MG63 (cell line): ENCODE measurements at regions not wholly inside any gene's neighbourhood (a gene's known extent, or its start where the extent isn't known, plus 50 kb on each side); places are given as distances from the start of the nearest gene placed in this dataset.
A peak's percentile ranks its signal among the peaks of the same experiment; 100 is the strongest.

Source experiments
- DNase-seq: peaks from one replicate; pipeline ENCODE4 v3.0.0-alpha.2; 2020
- H3K27me3 ChIP-seq: fragments of 250-450 bp; sonication (Bioruptor Pico); 2 replicates; pipeline ENCODE4 v1.5.1; 2020; ENCODE audit warnings: mild to moderate bottlenecking, moderate library complexity
- H3K36me3 ChIP-seq: fragments of 250-450 bp; sonication (Bioruptor Pico); 2 replicates; pipeline ENCODE4 v1.5.1; 2020; ENCODE audit warnings: mild to moderate bottlenecking, moderate library complexity
- H3K4me3 ChIP-seq: fragments of 250-450 bp; sonication (Bioruptor Pico); 2 replicates; pipeline ENCODE4 v1.5.1; 2020; ENCODE audit warnings: mild to moderate bottlenecking, moderate library complexity
- H3K9me3 ChIP-seq: fragments of 250-450 bp; sonication (Bioruptor Pico); 2 replicates; pipeline ENCODE4 v1.5.1; 2020; ENCODE audit warnings: mild to moderate bottlenecking, moderate library complexity

GRCh38 chr12:127301876-127302275, 965.1 kb upstream of the TMEM132C start:
- H3K9me3 ChIP-seq = peaks cover 3% of the 10 kb centered on the region; the same call in 1 of the 2 replicates
- no peaks in the 10 kb centered on the region for H3K36me3 ChIP-seq
- DNase-seq = no peak
- no peaks in the 10 kb centered on the region for H3K27me3 ChIP-seq
- no peak overlapping the region for H3K4me3 ChIP-seq

DNA sequence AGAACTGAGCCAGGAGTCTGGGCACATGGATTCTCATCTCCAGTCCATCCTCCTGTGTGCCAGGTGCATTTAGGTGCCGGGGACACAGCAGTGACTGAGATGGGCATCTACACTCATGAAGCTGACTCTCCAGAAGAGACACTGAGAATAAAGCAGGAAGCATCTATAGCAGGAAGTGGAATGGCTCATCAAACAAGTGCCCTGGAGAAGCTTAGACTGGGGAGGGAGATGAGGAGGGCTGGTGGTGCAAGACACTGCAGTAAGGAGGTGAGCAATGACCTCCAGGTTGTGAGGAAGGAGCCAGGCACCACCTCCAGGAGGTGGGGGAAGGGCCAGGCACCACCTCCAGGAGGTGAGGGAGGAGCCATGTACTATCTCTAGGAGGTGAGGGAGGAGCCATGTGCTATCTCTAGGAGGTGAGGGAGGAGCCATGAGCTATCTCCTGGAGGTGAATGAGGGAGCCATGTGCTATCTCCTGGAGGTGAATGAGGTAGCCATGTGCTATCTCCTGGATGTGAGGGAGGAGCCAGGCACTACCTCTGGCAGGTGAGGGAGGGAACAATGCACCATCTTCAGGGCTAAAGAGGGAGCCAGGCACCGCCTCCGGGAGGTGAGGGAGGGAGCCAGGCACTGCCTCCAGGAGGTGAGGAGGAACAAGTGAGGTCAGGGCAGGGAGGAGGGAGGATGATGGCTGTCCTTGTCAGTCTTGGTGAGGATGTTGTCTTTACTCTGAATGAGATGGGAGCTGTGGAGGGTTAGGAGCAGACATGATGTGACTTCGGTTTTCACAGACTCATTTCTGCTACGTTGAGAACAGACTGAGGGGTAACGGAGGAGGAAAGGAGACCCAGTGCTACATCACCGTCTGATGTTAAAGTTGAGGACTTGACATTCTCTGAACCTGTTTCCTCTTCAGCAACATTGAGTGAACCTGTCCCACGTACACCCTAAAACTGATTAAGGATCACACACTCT, 961.9 kb upstream of the TMEM132C start:
- H3K9me3 ChIP-seq = no peaks in the 10 kb centered on the region; the same call in 1 of the 2 replicates
- no peak overlapping the region for H3K4me3 ChIP-seq
- DNase-seq = no peak
- no peaks in the 10 kb centered on the region for H3K36me3 ChIP-seq
- no peaks in the 10 kb centered on the region for H3K27me3 ChIP-seq

DNA sequence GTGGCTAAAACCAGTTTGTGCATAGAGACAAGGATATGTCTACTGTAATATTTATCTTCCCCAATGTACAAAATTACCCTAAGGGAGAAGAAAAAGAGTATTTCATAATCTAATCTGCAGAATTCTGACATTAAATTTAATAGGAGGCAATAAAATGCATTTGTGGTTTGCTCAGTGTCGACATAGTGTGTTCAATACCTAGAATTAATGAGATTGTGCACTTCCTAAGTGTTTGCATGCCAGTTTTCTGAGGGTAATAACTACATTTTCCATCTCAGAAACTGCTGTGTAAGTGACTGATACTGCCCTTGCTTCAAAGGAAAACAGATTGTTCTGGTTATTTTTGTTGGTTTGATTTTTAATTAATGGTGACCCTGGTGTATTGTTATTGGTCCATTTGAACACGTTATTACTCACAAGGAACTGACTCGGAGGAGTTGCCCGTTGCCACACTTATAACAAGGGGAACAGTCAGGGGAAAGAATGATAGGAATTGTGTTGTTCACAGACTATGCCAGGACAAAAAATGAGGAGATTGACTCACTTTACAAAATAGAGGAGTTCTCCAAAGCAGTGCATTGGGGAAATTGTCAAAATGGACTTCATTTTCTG, 960.3 kb upstream of the TMEM132C start:
- H3K4me3 ChIP-seq = no peak overlapping the region
- H3K9me3 ChIP-seq = no peaks in the 10 kb centered on the region
- DNase-seq = peak; percentile 17
- no peaks in the 10 kb centered on the region for H3K27me3 ChIP-seq
- H3K36me3 ChIP-seq = no peaks in the 10 kb centered on the region

GRCh38 chr12:127307528-127307927, 959.4 kb upstream of the TMEM132C start:
- H3K9me3 ChIP-seq = no peaks in the 10 kb centered on the region
- no peak for DNase-seq
- H3K27me3 ChIP-seq = no peaks in the 10 kb centered on the region
- no peaks in the 10 kb centered on the region for H3K36me3 ChIP-seq
- H3K4me3 ChIP-seq = no peak overlapping the region

DNA sequence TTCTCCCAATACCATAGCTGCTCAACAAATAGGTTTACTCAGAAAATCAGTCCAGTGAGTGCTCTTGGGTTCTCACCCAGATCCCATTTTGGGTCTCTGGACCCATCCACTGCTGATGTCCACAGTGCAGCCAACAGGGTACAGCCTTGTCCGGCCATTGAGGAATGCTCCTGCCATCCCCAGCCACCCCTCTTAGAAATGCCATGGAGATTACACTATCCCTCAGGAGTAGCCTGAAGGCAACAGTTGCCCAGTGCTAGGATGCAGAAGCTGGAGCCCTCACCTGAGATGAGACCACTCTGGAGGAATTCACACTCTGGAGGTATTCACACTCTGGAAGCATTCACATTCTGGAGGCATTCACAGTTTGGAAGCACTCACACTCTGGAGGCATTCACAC, 958.8 kb upstream of the TMEM132C start:
- Histone ChIP-seq H3K9me3 (no peaks in the 10 kb centered on the region), H3K36me3 (no peaks in the 10 kb centered on the region), H3K27me3 (no peaks in the 10 kb centered on the region), H3K4me3 (no peak overlapping the region)
- no peak for DNase-seq

- no peak overlapping the region for H3K4me3 ChIP-seq
- no peaks in the 10 kb centered on the region for H3K36me3 ChIP-seq
- no peaks in the 10 kb centered on the region for H3K27me3 ChIP-seq
- peaks cover under 1% of the 10 kb centered on the region; the same call in 1 of the 2 replicates for H3K9me3 ChIP-seq
- DNase-seq = no peak
Measured at GRCh38 chr12:127310548-127310947, 956.4 kb upstream of the TMEM132C start.

DNA sequence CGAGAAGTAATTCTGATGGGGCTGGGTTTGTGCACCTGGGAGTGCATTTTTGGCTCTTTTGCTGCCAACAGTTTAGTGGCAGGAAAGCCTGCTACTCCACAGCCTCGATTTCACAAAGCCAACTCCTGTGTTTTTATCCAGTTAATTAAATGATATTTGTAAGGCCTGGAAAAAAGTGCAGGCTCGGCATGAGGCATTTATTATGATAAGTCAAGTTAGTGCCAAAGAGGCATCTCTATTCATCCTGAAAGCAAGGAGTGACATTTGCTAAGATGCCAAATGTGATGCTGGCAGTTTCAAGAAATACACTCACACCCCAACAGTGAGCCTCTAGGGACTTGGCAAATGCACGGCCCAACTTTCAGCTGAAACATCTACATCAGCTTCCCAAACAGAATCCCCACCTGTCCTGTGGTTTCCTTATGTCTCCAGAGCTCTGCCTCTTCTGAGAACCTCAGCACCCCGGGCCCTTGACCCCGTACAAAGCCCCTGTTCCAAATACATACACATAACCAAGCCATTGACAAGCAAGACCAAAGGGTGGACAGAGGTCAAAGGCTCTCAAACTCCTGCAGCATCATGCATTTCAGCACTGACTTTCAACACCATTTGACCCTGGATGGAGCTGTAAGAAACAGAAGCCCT, 955.1 kb upstream of the TMEM132C start:
- peaks cover 2% of the 10 kb centered on the region; the same call in 1 of the 2 replicates for H3K9me3 ChIP-seq
- H3K36me3 ChIP-seq = no peaks in the 10 kb centered on the region
- no peak for DNase-seq
- no peak overlapping the region for H3K4me3 ChIP-seq
- H3K27me3 ChIP-seq = no peaks in the 10 kb centered on the region

GRCh38 chr12:127324681-127325080, 942.3 kb upstream of the TMEM132C start:
- no peak for DNase-seq
- no peaks in the 10 kb centered on the region for H3K9me3 ChIP-seq
- H3K4me3 ChIP-seq = no peak overlapping the region
- H3K27me3 ChIP-seq = no peaks in the 10 kb centered on the region
- no peaks in the 10 kb centered on the region for H3K36me3 ChIP-seq

DNA sequence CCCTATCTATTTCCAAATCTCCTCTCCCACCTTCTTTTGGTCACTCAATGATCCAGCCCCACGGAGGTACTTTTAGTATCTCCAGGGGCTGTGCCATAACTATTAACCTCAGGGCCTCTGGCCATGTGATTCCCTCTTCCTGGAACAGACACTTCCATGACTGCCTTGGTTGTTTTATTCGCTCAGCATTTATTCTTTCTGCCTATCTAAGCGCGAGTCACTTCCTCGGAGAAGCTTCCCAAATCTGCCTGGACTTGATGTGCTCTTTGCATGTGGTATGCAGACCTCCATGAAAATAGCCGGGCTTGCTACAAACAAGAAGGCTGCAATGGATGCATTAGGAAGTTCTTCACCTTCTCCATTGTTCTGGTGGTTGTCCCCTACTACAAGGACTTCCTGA, 939.0 kb upstream of the TMEM132C start:
- Histone ChIP-seq H3K27me3 (no peaks in the 10 kb centered on the region), H3K9me3 (no peaks in the 10 kb centered on the region; the same call in 1 of the 2 replicates), H3K36me3 (no peaks in the 10 kb centered on the region), H3K4me3 (no peak overlapping the region)
- DNase-seq = no peak

- H3K36me3 ChIP-seq = no peaks in the 10 kb centered on the region
- no peaks in the 10 kb centered on the region for H3K27me3 ChIP-seq
- no peak overlapping the region for H3K4me3 ChIP-seq
- DNase-seq = no peak
- H3K9me3 ChIP-seq = no peaks in the 10 kb centered on the region; the same call in 1 of the 2 replicates
Measured at GRCh38 chr12:127328867-127329266, 938.1 kb upstream of the TMEM132C start.

GRCh38 chr12:127334365-127334764, 932.6 kb upstream of the TMEM132C start:
- H3K4me3 ChIP-seq = no peak overlapping the region
- no peaks in the 10 kb centered on the region for H3K27me3 ChIP-seq
- no peak for DNase-seq
- H3K36me3 ChIP-seq = no peaks in the 10 kb centered on the region
- H3K9me3 ChIP-seq = no peaks in the 10 kb centered on the region; the same call in 1 of the 2 replicates

DNA sequence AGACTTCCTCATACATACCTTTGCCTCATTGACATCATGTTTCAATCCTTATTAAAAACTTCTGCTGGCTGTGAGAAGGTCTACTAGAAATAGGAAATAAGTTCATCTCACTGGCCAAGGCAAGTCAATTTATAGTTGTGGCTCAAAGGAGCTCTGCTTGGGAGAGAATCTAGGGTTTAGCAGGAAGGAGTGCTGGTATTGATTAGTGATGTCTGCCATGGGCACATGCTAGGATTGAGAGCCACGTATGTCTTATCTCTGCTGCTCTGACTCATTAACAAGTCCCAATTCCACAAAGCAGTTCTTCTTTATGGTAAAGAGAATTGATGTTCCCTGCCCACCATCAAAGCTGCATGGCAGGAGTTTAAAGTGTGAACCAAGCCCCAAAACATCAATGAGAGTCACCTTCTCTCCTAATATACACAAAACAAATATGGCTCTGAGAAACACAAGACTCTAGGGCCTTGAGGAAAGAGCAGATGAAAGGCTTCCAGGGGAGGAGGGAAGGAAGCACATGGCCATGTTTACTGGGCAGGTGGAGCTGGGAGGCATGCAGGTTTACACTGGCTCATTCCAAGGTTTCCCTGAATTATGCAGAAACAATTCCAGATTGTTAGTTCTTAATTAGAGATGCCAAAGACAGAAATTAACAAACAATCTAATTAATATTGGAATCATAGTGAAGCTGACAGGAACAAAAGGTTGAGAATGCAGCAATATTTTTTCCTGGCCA, 931.9 kb upstream of the TMEM132C start:
- no peaks in the 10 kb centered on the region for H3K27me3 ChIP-seq

GRCh38 chr12:127336416-127336815, 930.6 kb upstream of the TMEM132C start:
- DNase-seq = no peak
- Histone ChIP-seq H3K9me3 (no peaks in the 10 kb centered on the region), H3K36me3 (no peaks in the 10 kb centered on the region), H3K4me3 (no peak overlapping the region), H3K27me3 (no peaks in the 10 kb centered on the region)

More for the DNA sequence above, 931.9 kb upstream of the TMEM132C start:
- Histone ChIP-seq H3K9me3 (no peaks in the 10 kb centered on the region; the same call in 1 of the 2 replicates), H3K4me3 (no peak overlapping the region), H3K36me3 (no peaks in the 10 kb centered on the region)
- DNase-seq = no peak

DNA sequence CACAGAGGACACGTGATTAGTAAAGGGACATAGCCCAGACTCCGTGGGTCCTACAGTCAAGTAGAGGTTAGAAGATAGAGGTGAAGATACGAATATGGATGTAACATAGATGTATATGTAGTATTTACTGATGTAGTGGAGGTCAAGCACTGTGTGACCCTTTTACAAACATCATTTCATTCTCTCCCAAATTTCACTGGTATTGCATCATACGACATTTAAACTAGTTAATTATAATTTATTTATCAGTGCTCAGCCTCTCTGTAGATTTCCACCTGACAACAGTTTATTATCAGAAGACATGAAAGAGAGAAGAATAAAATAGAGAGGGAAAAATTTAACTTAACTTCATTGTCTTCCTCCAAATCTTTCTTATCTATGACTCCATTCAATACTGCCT, 927.9 kb upstream of the TMEM132C start:
- H3K4me3 ChIP-seq = no peak overlapping the region
- H3K36me3 ChIP-seq = no peaks in the 10 kb centered on the region
- DNase-seq = no peak
- no peaks in the 10 kb centered on the region for H3K9me3 ChIP-seq
- no peaks in the 10 kb centered on the region for H3K27me3 ChIP-seq

DNA sequence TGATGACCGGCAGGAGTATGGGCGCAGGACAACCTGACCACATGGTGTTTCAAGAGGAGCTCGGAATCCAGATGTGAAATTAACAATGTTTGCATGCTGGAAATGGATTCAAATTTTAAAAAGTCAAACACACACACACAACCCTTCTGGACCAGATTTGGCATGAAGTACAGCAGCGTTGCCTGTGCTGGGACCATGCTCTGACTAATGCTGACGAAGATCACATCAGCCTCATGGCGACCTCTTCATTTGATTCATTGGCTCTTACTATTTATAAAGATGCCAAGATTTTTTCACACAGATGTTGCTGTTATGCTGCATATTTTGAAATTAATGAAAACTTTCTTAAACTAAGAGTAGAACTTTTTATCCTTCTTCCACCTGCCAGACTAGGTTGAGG, 926.6 kb upstream of the TMEM132C start:
- Histone ChIP-seq H3K27me3 (no peaks in the 10 kb centered on the region), H3K4me3 (no peak overlapping the region), H3K36me3 (no peaks in the 10 kb centered on the region), H3K9me3 (no peaks in the 10 kb centered on the region)
- DNase-seq = peak; percentile 64

DNA sequence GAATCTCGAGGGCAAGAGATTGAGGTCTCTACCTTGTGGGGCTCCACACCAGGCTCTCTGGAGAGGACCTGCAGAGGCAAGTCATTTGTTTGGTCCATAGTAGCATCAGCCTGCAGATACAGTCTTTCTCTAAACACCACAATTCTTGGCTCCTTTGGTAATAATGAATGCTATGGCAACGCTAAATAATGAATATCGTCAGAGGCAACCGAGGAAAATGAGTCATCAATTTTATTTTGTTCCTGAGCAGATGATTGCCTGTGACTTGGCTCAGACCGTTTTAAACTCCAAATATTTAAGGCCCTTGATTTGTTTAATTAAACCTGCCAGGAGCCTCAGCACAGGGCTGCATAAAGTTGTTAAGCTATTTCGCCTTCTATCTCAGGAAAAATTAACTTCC, 924.1 kb upstream of the TMEM132C start:
- H3K36me3 ChIP-seq = no peaks in the 10 kb centered on the region
- DNase-seq = no peak

More for the DNA sequence above, 924.1 kb upstream of the TMEM132C start:
- no peak overlapping the region for H3K4me3 ChIP-seq
- peaks cover 2% of the 10 kb centered on the region; the same call in 1 of the 2 replicates for H3K9me3 ChIP-seq
- no peaks in the 10 kb centered on the region for H3K27me3 ChIP-seq
